Upper lobe of left lung (tissue), 4 donors: ENCODE measurements at regions not wholly inside any gene's neighbourhood (a gene's known extent, or its start where the extent isn't known, plus 50 kb on each side); places are given as distances from the start of the nearest gene placed in this dataset.

Experiments
- EP300 ChIP-seq, 4 donors: sonication (generic); formaldehyde crosslinking; IDR thresholded peaks; one replicate each; pipeline ENCODE4 v1.5.1; 2017; ENCODE audit warnings: antibody characterized with exemption in 4 of 4, control low read depth in 2 of 4
- POLR2A ChIP-seq, 4 donors: fragments of 450-650 bp; IDR thresholded peaks; one replicate each; pipeline ENCODE4 v1.5.1; 2016 to 2017; ENCODE audit warnings: antibody characterized with exemption in 4 of 4, mild to moderate bottlenecking in 2 of 4
- TF ChIP-seq, protein P1 (sequence below), 6 experiments: fragments of 450-650 bp in 4 of 6; fragments of 200-600 bp in 2 of 6; sonication (generic) in 2 of 6; IDR thresholded peaks; one replicate each; pipeline ENCODE4 v1.5.1; 2016 to 2019; ENCODE audit warnings: antibody characterized with exemption in 6 of 6

GRCh38 chr14:105739331-105740102, 213.1 kb downstream of the TMEM121 start:
- no peak for TF ChIP-seq POLR2A (IDR thresholded peaks at IDR 0.05)
- TF ChIP-seq EP300 (IDR thresholded peaks at IDR 0.05), result no peak
- TF ChIP-seq, protein P1, sequence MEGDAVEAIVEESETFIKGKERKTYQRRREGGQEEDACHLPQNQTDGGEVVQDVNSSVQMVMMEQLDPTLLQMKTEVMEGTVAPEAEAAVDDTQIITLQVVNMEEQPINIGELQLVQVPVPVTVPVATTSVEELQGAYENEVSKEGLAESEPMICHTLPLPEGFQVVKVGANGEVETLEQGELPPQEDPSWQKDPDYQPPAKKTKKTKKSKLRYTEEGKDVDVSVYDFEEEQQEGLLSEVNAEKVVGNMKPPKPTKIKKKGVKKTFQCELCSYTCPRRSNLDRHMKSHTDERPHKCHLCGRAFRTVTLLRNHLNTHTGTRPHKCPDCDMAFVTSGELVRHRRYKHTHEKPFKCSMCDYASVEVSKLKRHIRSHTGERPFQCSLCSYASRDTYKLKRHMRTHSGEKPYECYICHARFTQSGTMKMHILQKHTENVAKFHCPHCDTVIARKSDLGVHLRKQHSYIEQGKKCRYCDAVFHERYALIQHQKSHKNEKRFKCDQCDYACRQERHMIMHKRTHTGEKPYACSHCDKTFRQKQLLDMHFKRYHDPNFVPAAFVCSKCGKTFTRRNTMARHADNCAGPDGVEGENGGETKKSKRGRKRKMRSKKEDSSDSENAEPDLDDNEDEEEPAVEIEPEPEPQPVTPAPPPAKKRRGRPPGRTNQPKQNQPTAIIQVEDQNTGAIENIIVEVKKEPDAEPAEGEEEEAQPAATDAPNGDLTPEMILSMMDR (IDR thresholded peaks at IDR 0.05), result no peak
